ENCODE measurements at regions not wholly inside any gene's neighbourhood (a gene's known extent, or its start where the extent isn't known, plus 50 kb on each side); places are given as distances from the start of the nearest gene placed in this dataset.

- no peak overlapping the region for H2BK20ac ChIP-seq (ENCODE audit: low read depth, low read length, poor library complexity, severe bottlenecking)
- H3K4me1 Mint-ChIP-seq: peaks cover 0 to 4% of the 10 kb centered on the region in 2 experiments; a peak in 2 of 4 replicates
- no peak overlapping the region for H3T11ph ChIP-seq (ENCODE audit: low read length)
- no peaks in the 10 kb centered on the region for H3K23me2 ChIP-seq (ENCODE audit: insufficient read length, low read depth, low read length, poor library complexity, severe bottlenecking)
- H2AFZ ChIP-seq (ENCODE audit: low read length): no peak overlapping the region
- H3K4me1 ChIP-seq (ENCODE audit: insufficient read depth, low read length): no peaks in the 10 kb centered on the region
- DNase-seq: no peak
- no peak overlapping the region for H3K4me3 Mint-ChIP-seq
- no peak overlapping the region for H2BK120ac ChIP-seq (ENCODE audit: low read depth, low read length, poor library complexity, severe bottlenecking)
- H2BK5ac ChIP-seq (ENCODE audit: insufficient read length, low read length): no peak overlapping the region
- no peak for TF ChIP-seq CTCF (conservative IDR thresholded peaks at IDR 0.05)
- H3K56ac ChIP-seq (ENCODE audit: insufficient read length, low read depth, low read length): no peak overlapping the region
- no peak overlapping the region for H3K4me2 ChIP-seq (ENCODE audit: insufficient read depth, insufficient read length, low read length)
- H4K5ac ChIP-seq (ENCODE audit: insufficient read length, low read depth, low read length): no peak overlapping the region
- no peak overlapping the region for H3K14ac ChIP-seq (ENCODE audit: insufficient read depth, low read length)
- no peak overlapping the region for H3K27ac ChIP-seq (ENCODE audit: insufficient read length, low read depth, low read length)
- H2BK15ac ChIP-seq (ENCODE audit: low read depth, low read length): no peak overlapping the region
- no peak overlapping the region for H2AK5ac ChIP-seq (ENCODE audit: insufficient read length, low read length)
- H3K9me3 ChIP-seq (ENCODE audit: control insufficient read depth, low read depth, low read length): no peaks in the 10 kb centered on the region
- H3K9ac ChIP-seq (ENCODE audit: extremely low read depth, insufficient read length, low read length): no peak overlapping the region
- no peak overlapping the region for H4K8ac ChIP-seq (replicated peaks; ENCODE audit: insufficient read length, low read depth, low read length)
- H4K20me1 ChIP-seq (ENCODE audit: control insufficient read depth, insufficient read depth, insufficient read length): no peaks in the 10 kb centered on the region
- no peak overlapping the region for H3K4ac ChIP-seq (ENCODE audit: low read depth, low read length)
- H3K18ac ChIP-seq (ENCODE audit: insufficient read length, low read depth, low read length): no peak overlapping the region
- no peaks in the 10 kb centered on the region for H3K79me2 ChIP-seq (ENCODE audit: insufficient read depth, low read length)
- H3K27ac Mint-ChIP-seq: no peak overlapping the region
- H4K91ac ChIP-seq (ENCODE audit: insufficient read length, low read depth, low read length): no peak overlapping the region
- no peaks in the 10 kb centered on the region for H3K27me3 ChIP-seq (ENCODE audit: insufficient read depth, low read length)
- H3K27me3 Mint-ChIP-seq (ENCODE audit: low read depth): no peaks in the 10 kb centered on the region; the same call in 1 of the 2 replicates
- H2BK12ac ChIP-seq (ENCODE audit: insufficient read length, low read depth, low read length): no peak overlapping the region
- H3K79me1 ChIP-seq (ENCODE audit: insufficient read depth, low read depth, low read length, poor library complexity, severe bottlenecking): no peaks in the 10 kb centered on the region
- no peaks in the 10 kb centered on the region for H3K36me3 Mint-ChIP-seq (ENCODE audit: insufficient read depth in 1 of 3, low read depth in 3 of 3)
- no peak overlapping the region for H3K23ac ChIP-seq (ENCODE audit: insufficient read length, low read depth, low read length)
- no peaks in the 10 kb centered on the region for H3K9me3 Mint-ChIP-seq
- no CpG with 5 or more reads among the region's 3 CpGs for WGBS (ENCODE audit: extremely low coverage, insufficient read length, low lambda C conversion rate)
Measured at GRCh38 chr10:84676536-84676935, 348.1 kb downstream of the CCSER2 start.

All from H9 (cell line).